ENCODE measurements at regions not wholly inside any gene's neighbourhood (a gene's known extent, or its start where the extent isn't known, plus 50 kb on each side); places are given as distances from the start of the nearest gene placed in this dataset.

- intact Hi-C loops (cut with DNase I), result no loop called here
Measured at GRCh38 chr20:24095303-24095702, 106.7 kb upstream of the GGTLC1 start.

GRCh38 chr20:24089576-24089975 lies 101.0 kb upstream of the GGTLC1 start:
- Histone ChIP-seq H3K9me3 (no peaks in the 10 kb centered on the region), H3K4me3 (no peak overlapping the region), H3K4me1 (no peaks in the 10 kb centered on the region), H3K27me3 (peaks cover 0 to 4% (median 0%) of the 10 kb centered on the region in 4 donors), H3K27ac (replicated peaks in 1 of 4) (no peak overlapping the region), H3K36me3 (no peaks in the 10 kb centered on the region)
- 32% methylated on average over 2 of the region's 2 CpGs for WGBS
- TF ChIP-seq POLR2AphosphoS5 (IDR thresholded peaks at IDR 0.05) (no peak), CTCF (IDR thresholded peaks at IDR 0.05) (no peak), POLR2A (IDR thresholded peaks at IDR 0.05; ENCODE audit: low read depth) (no peak), EP300 (IDR thresholded peaks at IDR 0.05) (no peak)
- peak; percentile 72 for DNase-seq (ENCODE audit: extremely low spot score)
- intact Hi-C loops (cut with DNase I), result no loop called here

More at GRCh38 chr20:24095303-24095702, 106.7 kb upstream of the GGTLC1 start:
- no peak for TF ChIP-seq POLR2A (IDR thresholded peaks at IDR 0.05; ENCODE audit: low read depth)
- no peak for TF ChIP-seq POLR2AphosphoS5 (IDR thresholded peaks at IDR 0.05)
- no peak for TF ChIP-seq EP300 (IDR thresholded peaks at IDR 0.05)
- no peak for TF ChIP-seq CTCF (IDR thresholded peaks at IDR 0.05)
- H3K36me3 ChIP-seq, result no peaks in the 10 kb centered on the region
- no peak overlapping the region for H3K4me3 ChIP-seq
- H3K4me1 ChIP-seq, result no peaks in the 10 kb centered on the region
- no peak overlapping the region for H3K27ac ChIP-seq (replicated peaks in 1 of 4)
- peaks cover 0 to 15% (median 0%) of the 10 kb centered on the region in 4 donors for H3K27me3 ChIP-seq
- DNase-seq (ENCODE audit: extremely low spot score), result no peak
- no peaks in the 10 kb centered on the region for H3K9me3 ChIP-seq

GRCh38 chr20:24086121-24086520 lies 97.5 kb upstream of the GGTLC1 start:
- WGBS, result 72% methylated on average over 5 of the region's 5 CpGs
- TF ChIP-seq POLR2A (IDR thresholded peaks at IDR 0.05; ENCODE audit: low read depth), result no peak
- H3K4me3 ChIP-seq, result no peak overlapping the region
- no peaks in the 10 kb centered on the region for H3K4me1 ChIP-seq
- intact Hi-C loops (cut with DNase I), result no loop called here
- H3K36me3 ChIP-seq, result no peaks in the 10 kb centered on the region
- DNase-seq (ENCODE audit: extremely low spot score), result peak; percentile 84
- H3K9me3 ChIP-seq, result no peaks in the 10 kb centered on the region
- H3K27ac ChIP-seq (replicated peaks in 1 of 4), result no peak overlapping the region
- no peaks in the 10 kb centered on the region for H3K27me3 ChIP-seq

- Histone ChIP-seq H3K9me3 (no peaks in the 10 kb centered on the region), H3K27ac (replicated peaks in 1 of 4) (no peak overlapping the region), H3K36me3 (no peaks in the 10 kb centered on the region), H3K4me3 (no peak overlapping the region), H3K4me1 (no peaks in the 10 kb centered on the region), H3K27me3 (no peaks in the 10 kb centered on the region)
- intact Hi-C loops (cut with DNase I), result no loop called here
- 76% methylated on average over 3 of the region's 3 CpGs for WGBS
- no peak for TF ChIP-seq CTCF (IDR thresholded peaks at IDR 0.05)
- no peak for TF ChIP-seq POLR2A (IDR thresholded peaks at IDR 0.05; ENCODE audit: low read depth)
- TF ChIP-seq POLR2AphosphoS5 (IDR thresholded peaks at IDR 0.05), result no peak
- TF ChIP-seq EP300 (IDR thresholded peaks at IDR 0.05), result no peak
- DNase-seq (ENCODE audit: extremely low spot score), result peak; percentile 62
Measured at GRCh38 chr20:24084281-24084680, 95.7 kb upstream of the GGTLC1 start.

GRCh38 chr20:24081077-24081476 lies 92.5 kb upstream of the GGTLC1 start:
- no peaks in the 10 kb centered on the region for H3K4me1 ChIP-seq
- H3K27me3 ChIP-seq, result no peaks in the 10 kb centered on the region
- TF ChIP-seq CTCF (IDR thresholded peaks at IDR 0.05), result no peak
- TF ChIP-seq POLR2AphosphoS5 (IDR thresholded peaks at IDR 0.05), result no peak
- no peak for TF ChIP-seq EP300 (IDR thresholded peaks at IDR 0.05)
- no peak for TF ChIP-seq POLR2A (IDR thresholded peaks at IDR 0.05; ENCODE audit: low read depth)
- no peaks in the 10 kb centered on the region for H3K36me3 ChIP-seq
- DNase-seq (ENCODE audit: extremely low spot score), result peak; percentile 57
- no peak overlapping the region for H3K4me3 ChIP-seq
- H3K27ac ChIP-seq (replicated peaks in 1 of 4), result no peak overlapping the region
- WGBS, result 81% methylated on average over 6 of the region's 6 CpGs
- intact Hi-C loops (cut with DNase I), result no loop called here
- no peaks in the 10 kb centered on the region for H3K9me3 ChIP-seq
